Occipital lobe (tissue), 1 donor: ENCODE measurements at regions not wholly inside any gene's neighbourhood (a gene's known extent, or its start where the extent isn't known, plus 50 kb on each side); places are given as distances from the start of the nearest gene placed in this dataset.

Experiments used
- DNase-seq: peaks from one replicate; lab custom pipeline; 2025; lab: John Stamatoyannopoulos, UW

- DNase-seq = no peak
These were observed 388.5 kb upstream of the C1orf87 start for GRCh38 chr1:60461925-60462595.

GRCh38 chr1:60458111-60458510, 384.5 kb upstream of the C1orf87 start:
- DNase-seq = no peak

- no peak for DNase-seq
These were observed 376.3 kb upstream of the C1orf87 start for GRCh38 chr1:60449876-60450275.

- DNase-seq = no peak
These were observed 375.3 kb upstream of the C1orf87 start for GRCh38 chr1:60448850-60449249.

- DNase-seq = no peak
These were observed 371.1 kb upstream of the C1orf87 start for GRCh38 chr1:60444680-60445079.

GRCh38 chr1:60436186-60436585, 362.6 kb upstream of the C1orf87 start:
- no peak for DNase-seq

GRCh38 chr1:60431593-60431992, 358.0 kb upstream of the C1orf87 start:
- no peak for DNase-seq

GRCh38 chr1:60430375-60430774, 356.8 kb upstream of the C1orf87 start:
- no peak for DNase-seq

- DNase-seq = no peak
These were observed 354.6 kb upstream of the C1orf87 start for GRCh38 chr1:60428127-60428526.

- DNase-seq = no peak
These were observed 354.1 kb upstream of the C1orf87 start for GRCh38 chr1:60427701-60428100.

- no peak for DNase-seq
These were observed 353.6 kb upstream of the C1orf87 start for GRCh38 chr1:60427194-60427593.

- no peak for DNase-seq
These were observed 352.0 kb upstream of the C1orf87 start for GRCh38 chr1:60425528-60425927.

- no peak for DNase-seq
These were observed 349.7 kb upstream of the C1orf87 start for GRCh38 chr1:60423146-60423780.

GRCh38 chr1:60421965-60422364, 348.4 kb upstream of the C1orf87 start:
- DNase-seq = no peak

- DNase-seq = no peak
These were observed 345.5 kb upstream of the C1orf87 start for GRCh38 chr1:60419023-60419422.

GRCh38 chr1:60415696-60416095, 342.1 kb upstream of the C1orf87 start:
- no peak for DNase-seq

GRCh38 chr1:60413091-60413490, 339.5 kb upstream of the C1orf87 start:
- DNase-seq = no peak

GRCh38 chr1:60411591-60411990, 338.0 kb upstream of the C1orf87 start:
- no peak for DNase-seq

- no peak for DNase-seq
These were observed 329.2 kb upstream of the C1orf87 start for GRCh38 chr1:60402816-60403215.

GRCh38 chr1:60402216-60402615, 328.6 kb upstream of the C1orf87 start:
- no peak for DNase-seq

GRCh38 chr1:60394436-60394835, 320.9 kb upstream of the C1orf87 start:
- DNase-seq = no peak

- no peak for DNase-seq
These were observed 317.2 kb upstream of the C1orf87 start for GRCh38 chr1:60390593-60391282.
